HEK293T (cell line): ENCODE measurements at regions not wholly inside any gene's neighbourhood (a gene's known extent, or its start where the extent isn't known, plus 50 kb on each side); places are given as distances from the start of the nearest gene placed in this dataset.

Experiments used
- ELF4 ChIP-seq: fragments of 450-650 bp; IDR thresholded peaks from 2 replicates; pipeline ENCODE4 v1.6.1; 2017; ENCODE audit warnings: antibody characterized with exemption
- FOXA1 ChIP-seq: fragments of 450-650 bp; IDR thresholded peaks from 2 replicates; pipeline ENCODE4 v1.6.1; 2016; ENCODE audit warnings: mild to moderate bottlenecking
- FOXM1 ChIP-seq: fragments of 450-650 bp; IDR thresholded peaks from 2 replicates; pipeline ENCODE4 v1.6.1; 2017; ENCODE audit warnings: mild to moderate bottlenecking, borderline replicate concordance
- SUZ12 ChIP-seq: fragments of 450-650 bp; IDR thresholded peaks from 2 replicates; pipeline ENCODE4 v1.6.1; 2016; ENCODE audit warnings: mild to moderate bottlenecking
- ZNF384 ChIP-seq: fragments of 450-650 bp; IDR thresholded peaks from 2 replicates; pipeline ENCODE4 v1.6.1; 2016

GRCh38 chr15:47993051-47993450 is 127.7 kb upstream of the SLC24A5 start:
- TF ChIP-seq SUZ12, result no peak
- no peak for TF ChIP-seq FOXM1
- no peak for TF ChIP-seq ZNF384
- TF ChIP-seq FOXA1, result no peak
- TF ChIP-seq ELF4, result no peak
